HG03066 (cell line): ENCODE measurements at regions not wholly inside any gene's neighbourhood (a gene's known extent, or its start where the extent isn't known, plus 50 kb on each side); places are given as distances from the start of the nearest gene placed in this dataset.

Experiments used
- ATAC-seq: cut with Tn5 transposase; IDR thresholded peaks from one replicate; pipeline ENCODE4 v1.9.1; 2021; ENCODE audit warnings: low read depth; ENCODE audit not compliant: unreplicated experiment

DNA sequence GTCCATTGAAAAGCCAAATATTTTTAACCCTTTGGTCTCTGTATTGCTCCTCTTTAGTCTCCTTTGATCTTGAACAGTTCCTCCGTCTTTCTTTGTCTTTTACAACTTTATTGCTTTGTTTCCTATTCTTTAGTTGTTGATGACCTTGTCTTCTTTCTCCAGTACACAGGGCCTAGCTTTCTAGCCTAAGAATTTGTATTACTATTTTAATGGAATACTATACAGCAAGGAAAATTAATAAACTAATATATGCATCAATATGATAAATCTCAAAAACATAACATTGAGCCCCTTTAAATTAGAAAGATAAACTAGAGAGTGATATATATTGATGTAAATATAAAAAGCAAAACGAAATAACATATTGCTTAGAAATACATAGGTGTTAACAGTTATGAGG lies 88.7 kb downstream of the NR1D2 start:
- no peak for ATAC-seq

DNA sequence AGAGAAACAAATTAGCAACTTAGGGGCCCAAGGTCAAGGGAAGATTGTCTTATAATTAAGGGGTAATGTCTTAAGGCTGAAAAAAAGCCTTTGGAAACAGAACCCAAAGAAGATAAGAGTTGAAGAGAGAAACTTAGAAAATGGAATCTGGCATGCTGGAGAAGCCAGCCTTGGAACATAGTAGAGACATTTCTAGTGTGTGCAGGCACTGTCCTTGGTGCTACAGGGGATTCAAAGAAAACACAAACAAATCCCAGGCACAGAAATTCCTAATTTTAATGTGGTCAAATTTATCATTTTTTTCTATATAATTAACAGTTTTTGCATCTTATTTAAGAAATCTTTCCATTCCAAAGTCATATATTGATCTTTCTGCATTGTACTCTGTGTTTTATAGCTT lies 89.4 kb downstream of the NR1D2 start:
- ATAC-seq: no peak

DNA sequence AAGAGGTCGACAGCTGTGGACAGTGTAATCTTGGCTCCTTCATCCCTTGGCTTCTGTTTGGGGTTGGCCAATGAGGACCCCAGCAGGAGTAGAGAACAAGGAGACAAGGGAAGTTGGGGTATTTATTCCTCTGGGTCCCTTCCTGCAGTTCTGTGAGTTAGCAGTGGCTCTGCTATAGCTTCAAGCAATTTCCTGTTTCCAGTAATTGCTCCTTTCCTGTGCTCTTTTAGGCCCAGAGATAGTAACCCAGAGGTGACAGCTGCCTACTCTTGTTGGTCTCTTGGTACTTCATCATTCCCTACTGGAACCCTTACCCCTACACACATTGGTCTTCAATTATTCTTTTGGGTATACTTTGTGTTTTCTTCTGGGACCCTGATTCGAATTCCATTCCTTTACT lies 92.9 kb downstream of the NR1D2 start:
- no peak for ATAC-seq

DNA sequence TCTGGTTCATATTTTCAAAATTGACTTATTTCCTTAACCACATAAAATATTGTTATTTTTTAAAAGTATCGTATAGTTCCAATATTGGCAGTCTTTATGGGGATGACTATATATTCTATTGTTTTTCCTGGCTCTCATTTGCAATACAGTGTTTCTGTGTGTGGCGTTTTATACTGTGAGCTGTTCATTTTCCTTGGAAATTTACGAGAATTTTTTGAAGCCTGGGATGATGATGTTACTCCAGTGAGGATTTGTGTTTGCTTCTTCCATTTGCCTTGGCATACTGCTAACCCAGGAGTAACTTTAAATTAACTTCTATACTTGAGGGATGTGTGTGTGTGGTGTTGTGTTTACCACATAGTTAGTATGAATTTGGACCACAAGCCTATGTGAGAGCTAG lies 95.2 kb downstream of the NR1D2 start:
- no peak for ATAC-seq

DNA sequence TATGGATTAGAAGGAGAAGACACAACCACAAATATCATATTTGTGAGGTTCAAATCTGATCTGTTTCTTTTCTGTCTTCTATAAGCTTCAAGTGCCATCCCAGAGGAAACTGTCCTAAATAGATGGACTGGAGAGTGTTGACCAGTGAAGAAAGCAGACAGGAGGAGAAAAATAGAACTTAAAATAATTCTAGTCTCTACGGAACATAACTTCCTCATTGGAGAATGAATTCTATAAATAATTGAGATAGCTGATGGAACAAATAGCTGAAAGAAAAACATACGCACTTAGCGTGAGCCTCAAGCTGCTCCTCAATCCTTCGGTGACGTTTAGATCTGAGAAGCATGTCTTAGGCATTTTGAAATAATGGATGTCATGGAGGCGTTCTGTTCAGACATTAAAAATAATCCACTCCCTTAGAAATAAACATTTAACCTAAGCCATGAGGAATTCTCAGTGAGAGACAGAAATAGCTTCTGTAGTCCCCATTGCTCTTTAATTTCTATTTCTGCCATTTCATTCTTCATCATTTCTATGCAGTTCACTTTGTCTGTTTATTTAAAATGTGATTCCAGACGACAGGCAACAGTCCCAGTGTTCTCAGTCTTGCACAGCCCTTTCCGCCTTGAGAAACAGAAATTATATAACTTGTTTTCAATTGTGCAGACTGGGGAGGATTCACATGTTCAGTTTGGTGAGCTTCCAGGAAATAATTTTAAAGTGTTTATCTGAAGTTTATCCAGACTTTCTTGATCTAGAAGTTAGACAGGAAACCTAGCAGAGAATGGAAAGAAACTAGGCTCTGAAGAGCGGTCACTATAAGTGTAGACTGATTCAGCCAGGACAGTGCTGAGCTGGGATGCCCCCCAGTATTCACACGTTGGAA lies 97.3 kb downstream of the NR1D2 start:
- no peak for ATAC-seq

DNA sequence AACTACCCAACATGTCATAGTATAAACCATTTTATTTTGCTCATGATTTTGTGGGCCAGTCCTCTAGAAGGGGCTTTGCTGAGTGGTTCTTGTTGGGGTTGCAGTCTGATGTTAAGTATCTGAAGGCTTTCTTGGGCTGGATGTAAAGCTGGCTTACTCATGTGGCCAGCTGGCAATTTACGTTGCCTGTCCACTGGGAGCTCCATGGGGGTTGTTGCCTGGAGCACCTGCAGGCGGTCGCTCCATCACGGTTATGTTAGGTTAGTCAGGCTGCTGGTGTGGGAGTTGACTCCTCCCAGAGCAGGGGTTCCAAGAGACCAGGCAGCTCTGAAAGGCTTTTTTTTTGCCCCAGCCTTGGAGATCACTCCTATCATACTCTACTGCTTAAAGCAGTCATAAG lies 98.1 kb downstream of the NR1D2 start:
- ATAC-seq: no peak

DNA sequence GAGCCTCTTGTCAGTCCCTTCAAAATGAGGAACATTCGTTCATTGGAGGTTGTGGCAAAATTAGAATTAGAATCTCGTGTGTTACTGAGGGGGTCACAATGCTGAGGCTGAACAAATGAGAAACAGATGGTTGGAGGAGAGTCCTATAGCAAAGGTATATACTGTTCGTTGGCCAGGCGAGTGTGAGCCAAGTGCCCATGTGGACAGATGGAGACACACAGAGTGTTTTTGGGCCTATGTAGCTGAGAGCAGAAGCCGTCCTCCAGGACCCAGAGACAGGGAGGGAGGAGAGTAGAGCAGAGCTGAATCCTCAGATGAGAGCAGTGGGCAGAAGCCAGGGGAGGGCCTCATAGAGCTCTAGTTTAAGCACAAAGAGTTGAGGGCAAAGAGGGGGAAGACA lies 98.9 kb downstream of the NR1D2 start:
- ATAC-seq: no peak

DNA sequence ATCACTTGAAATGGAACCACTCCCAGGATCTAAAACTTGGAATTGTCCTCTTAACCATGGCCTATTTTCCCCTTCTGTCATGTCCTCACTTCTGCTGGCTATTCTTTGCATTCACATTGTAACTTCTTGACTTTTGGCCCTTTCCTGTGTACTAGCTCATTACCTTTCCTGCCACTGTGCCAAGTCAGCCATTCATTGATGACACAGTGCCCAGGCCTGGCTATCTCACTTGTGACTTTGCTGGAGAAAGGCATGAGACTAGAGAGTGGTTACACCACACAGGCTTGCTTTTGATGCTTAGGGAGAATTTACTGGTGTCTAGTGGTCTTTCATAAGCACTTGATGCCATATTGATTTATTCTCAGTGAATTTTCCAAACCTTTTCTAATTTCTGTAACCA lies 101.1 kb downstream of the NR1D2 start:
- no peak for ATAC-seq

DNA sequence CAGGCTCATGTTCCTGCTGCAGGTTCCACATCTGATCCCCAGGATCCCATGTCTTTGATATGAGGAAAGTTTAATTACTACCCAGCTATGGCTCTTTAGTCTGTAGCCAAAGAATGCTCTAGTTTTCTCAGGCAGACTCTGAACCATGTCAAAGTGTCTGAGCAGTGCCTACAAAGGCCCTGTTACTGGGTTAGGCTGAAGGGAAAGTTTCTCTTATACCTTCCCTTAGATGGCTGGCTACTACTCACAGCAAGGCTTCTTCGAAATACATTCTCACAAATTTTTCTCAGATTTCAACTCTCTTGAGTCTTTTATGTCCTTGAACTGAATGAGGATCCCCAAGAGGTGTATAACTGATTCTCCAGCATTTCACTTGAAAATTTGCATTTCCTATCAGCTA lies 102.4 kb downstream of the NR1D2 start:
- ATAC-seq: peak; percentile 4

DNA sequence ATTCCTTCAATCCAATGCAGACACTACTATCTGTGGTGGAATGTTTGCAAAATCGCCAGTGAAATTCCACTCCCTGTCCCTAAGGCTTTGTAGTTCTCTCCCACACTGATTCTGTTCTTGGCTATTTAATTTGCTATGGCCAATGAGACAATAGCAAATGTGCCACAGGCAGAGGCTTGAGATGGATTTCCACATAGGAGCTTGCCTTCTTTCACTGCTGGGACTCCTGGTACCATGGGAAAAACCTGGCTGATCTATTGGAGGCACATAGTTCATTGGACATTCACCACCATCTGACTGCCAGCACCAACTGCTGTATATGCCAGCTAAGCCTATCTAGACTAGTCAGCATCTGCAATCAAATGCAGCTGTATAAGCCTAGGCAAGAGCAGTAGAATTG lies 103.8 kb downstream of the NR1D2 start:
- no peak for ATAC-seq

DNA sequence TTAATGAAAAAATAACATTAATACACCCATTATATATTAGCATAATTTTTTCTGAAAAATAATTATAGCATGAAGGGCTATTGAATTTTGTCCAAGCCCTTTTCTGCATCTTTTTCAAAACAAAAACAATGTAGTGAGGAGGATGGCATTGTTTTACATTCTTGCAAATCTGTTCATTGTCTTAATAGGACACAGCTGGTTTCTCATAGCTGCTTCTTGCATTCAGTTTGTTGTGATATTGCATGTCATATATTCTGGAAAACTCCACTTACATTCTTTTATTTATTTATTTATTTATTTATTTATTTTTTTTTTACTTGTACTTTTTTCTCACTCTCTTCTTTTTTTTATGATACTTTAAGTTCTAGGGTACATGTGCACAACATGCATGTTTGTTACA lies 107.4 kb downstream of the NR1D2 start:
- no peak for ATAC-seq

DNA sequence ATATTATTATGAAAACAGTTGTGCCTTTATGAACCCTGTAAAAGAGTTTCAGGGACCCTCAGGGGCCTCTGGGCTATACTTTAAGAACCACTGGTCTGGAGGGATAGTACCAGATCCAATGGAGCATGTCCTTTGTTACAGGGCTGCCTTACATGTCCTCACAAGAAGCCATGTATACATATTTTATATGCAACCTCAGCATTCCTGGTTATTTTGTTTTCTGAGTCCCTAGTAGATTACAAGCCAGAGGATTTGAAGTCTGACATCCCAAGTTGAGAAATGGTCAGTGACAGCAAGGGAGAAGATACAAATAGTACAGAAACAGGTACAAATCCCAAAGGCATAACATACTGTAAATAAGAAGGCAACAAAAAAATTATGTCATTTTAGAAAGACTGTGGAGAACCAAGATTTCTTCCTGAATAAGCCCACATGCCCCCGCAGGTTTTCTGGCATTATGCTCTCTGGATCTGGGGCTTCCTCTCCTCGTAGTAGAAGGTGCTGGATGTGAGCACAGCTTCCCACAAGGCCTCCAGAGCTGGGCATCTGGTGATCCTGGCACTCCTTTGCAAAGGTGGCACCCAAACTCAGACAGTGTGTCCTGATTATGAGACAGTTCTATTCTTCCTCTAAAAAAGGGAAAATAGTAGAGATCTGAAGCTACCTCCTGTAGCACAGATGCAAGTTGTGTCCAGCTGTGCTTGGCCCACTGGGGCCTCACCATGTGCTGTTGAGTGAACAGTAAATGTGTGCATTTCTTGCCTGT lies 114.0 kb downstream of the NR1D2 start:
- no peak for ATAC-seq

DNA sequence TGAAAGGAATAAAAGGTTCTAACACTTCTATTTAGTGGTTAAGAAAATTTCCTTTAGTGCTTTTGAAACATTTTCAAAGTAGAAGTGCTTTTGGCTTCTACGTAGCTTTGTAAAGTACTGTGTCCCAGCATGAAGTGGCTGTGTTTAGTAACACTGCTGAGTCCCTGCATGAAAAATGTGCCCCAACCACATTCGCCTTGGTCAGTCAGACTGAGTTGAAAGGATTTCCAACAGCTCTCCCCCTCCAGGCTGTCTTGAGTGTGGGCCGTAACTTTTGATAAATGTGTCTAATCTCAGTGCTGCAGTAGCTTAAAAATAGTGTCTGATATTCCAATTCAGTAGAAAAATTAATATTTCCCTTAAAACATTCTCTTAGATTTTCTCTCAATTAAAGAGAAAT lies 115.0 kb downstream of the NR1D2 start:
- ATAC-seq: no peak

DNA sequence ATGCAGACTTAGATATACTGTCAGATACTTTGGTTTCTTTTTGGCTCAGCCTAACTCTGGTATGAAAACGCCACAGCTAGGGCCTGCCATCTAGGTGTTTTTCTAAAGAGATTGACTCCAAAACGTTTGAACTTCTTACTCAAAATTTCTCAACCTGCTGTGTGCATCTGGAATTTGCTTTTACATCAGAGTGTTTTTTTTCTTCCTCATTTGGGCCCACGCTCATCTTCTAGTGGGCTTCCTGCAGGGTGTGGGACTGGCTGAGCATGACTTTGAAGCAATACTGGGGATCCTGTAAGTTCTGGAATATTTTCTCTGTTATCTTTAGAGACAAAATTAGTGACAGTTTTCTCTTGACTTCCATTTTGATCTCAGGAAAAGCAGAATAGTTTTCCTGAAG lies 117.8 kb downstream of the NR1D2 start:
- ATAC-seq: no peak
